ENCODE measurements at regions not wholly inside any gene's neighbourhood (a gene's known extent, or its start where the extent isn't known, plus 50 kb on each side); places are given as distances from the start of the nearest gene placed in this dataset.

DNA sequence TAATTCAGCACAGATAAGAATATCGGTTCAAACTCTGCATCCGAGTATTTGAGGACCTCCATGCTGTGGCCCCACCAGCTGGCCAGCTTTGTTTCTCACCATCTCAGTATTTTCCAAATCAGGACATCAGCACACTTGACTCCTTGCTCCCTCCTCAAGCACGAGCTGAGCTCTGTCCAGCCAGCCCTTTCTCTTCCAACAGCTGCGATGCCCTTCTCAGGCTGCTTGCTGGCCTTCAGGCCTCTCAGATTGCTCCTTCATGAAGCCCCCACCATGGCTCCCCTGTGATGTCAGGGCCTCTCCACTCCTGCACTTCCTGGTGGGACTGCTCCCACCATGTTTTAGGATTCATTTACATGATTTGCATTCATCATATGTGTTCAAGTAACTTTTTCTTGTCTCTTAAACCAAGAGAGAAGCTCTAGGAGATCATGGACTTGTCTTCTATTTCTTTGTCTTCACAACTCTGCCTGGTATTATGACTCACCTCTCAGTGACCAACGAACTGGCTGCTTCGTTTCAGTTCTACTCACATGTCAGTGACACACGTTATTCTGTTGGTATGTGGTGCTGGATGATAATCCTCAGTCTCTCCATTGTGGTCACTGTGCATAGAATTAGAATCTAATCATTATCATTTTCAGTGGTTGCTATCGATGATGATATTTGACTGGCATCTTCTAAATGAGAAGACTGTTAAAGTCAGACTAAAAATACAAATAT is 471.7 kb downstream of the EFNB2 start:
- DNase-seq (ENCODE audit: low read depth in 4 of 4, low spot score in 3 of 4) = no peak

DNA sequence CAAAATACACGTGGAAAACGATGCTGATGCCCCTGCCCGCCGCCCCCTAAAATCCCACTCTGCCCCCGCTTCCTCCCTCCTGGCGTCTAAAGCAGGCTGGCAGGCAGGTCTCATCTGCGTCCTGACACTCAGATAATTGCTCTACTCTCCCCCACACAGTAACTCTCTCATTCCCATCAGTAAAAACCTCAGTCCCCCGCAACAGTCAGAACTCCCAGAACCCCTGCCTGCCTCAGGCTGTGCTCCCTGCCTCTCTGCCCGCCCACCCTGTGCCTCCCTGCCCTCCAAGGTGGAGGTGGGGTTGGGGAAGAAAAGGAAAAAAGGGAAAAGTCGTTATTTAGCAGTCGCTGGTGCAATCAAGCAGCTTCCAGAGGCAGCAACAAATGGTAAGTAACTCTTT is 473.7 kb downstream of the EFNB2 start:
- no peak for DNase-seq (ENCODE audit: low read depth in 4 of 4, low spot score in 3 of 4)

DNA sequence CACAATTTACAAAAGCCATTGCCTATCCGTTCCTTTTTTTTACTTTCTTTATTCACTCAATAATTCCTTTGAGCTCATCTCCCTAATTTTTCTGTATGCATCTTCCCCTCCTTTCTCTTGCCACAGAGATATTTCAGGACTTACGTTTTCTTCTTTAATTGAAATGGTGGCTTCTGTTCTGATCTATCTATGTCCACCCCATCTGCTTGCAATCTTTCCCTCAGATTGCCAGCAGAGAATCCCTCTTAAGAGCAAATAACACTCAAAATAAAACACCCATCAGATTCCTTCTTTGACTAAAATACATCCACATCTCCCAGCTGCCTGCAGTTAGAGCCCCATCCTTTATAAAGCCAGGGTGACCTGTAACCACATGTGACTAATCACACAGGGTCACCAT is 478.6 kb downstream of the EFNB2 start:
- DNase-seq (ENCODE audit: low read depth in 4 of 4, low spot score in 3 of 4) = no peak

DNA sequence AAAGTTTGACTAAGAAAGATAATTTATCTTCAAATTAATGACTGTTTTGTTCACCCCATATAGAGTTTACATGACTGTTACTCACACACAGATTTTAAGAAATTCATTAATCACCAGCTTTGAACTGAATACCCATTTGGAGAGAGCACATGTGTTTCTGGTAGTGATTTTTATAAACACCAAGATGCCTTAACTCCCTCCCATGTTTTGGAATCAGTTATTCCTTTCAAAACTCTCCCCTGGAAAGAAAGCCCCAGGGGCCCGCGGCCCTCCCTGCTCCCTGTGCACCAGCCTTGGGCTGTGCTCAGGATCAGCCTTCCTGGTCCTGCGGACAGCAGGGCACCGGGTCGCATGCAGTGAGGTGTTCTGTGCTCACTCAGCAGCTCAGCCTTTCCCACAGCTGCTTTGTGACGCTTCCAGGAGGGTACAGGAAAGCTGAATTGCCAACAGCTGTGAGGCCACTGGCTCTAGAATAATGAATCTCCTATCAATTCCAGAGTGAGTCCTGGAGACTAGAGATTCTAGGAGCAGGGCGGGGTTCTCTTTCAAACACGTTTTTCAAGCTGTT is 483.2 kb downstream of the EFNB2 start:
- DNase-seq (ENCODE audit: low read depth in 4 of 4, low spot score in 3 of 4) = no peak

GRCh38 chr13:106049171-106049570 is 486.3 kb downstream of the EFNB2 start:
- DNase-seq (ENCODE audit: low read depth in 4 of 4, low spot score in 3 of 4) = no peak

DNA sequence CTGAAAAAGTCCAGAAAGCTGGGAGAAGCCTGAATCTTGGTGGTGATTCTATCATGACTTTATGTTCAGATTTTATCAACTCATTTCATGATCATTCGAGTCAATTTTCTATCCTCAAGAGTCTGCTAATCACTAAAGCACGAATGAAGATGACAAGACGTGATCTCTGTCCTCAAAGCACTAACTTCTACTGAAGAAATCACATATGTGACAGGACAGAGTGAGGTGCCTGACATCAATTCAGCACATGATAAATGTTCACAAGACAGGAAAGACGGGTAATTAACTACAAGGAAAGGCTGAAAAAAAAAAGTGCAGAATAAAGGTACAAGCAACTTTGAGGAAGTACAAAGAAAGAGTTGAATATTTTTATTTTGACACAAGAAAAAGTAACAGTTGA is 487.1 kb downstream of the EFNB2 start:
- DNase-seq (ENCODE audit: low read depth in 4 of 4, low spot score in 3 of 4) = no peak

DNA sequence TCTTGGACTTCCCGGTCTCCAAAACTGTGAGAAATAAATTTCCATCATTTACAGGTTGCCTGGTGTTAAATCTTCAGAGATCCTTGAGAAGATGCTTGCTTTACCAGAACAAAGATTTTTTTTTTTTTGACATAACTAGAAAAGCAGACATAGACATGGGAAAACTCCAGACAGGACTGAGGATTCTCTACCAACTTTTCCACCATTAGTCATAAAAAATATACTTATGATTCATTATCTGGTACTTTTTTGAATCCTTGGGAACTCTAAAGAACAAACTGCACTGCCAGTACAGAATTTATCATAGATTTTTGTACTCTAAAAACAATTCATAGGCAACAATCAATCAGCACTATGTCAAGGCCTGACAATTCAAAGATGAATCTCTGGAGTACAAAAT is 487.6 kb downstream of the EFNB2 start:
- DNase-seq (ENCODE audit: low read depth in 4 of 4, low spot score in 3 of 4) = no peak

DNA sequence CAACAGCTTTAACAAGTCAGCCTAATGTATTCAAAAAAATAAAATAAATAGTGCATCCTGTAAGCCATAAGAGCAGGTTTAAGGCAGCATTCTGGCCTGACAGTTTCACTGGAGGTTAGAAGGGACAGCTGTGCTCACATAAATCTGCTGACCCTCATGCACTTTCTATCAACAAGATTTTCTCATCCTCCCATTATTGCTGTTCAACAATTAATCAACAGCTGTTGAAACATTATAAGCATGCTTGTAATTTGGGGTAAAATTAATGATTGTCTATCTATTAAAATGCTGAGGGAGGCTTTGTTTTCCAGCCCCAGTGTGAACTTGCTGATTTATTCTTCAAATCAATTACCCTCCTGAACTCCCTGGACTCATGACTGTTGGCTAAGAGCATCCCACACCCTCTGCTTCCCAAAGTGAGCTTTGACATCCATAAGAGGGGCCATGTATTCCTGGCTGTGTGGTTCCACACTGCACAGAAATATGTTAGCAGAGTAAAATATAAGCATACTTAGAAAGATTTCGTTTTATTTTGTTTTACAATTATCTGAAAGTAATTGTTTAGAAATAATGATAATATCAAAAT is 492.4 kb downstream of the EFNB2 start:
- DNase-seq (ENCODE audit: low read depth in 4 of 4, low spot score in 3 of 4) = peak; percentile 44 to 74 (median 55)

DNA sequence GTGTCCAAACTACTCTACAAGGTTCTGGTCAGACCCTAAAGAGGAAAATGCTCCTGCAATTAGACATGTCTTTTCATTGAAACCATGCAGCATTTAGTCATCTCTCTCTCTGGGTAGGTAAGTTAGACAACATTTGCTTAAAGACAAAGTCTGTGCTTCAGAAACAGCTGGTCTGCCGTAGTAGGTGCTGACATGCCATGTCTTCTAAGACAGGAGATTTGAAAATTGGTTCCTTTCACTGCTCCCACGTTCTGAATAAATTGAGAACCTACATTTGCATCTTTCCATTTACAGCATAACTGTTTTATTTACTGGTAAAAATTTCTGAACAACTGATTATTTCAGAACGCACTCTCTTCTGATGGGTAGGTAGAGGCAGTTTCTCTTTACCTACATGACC is 494.0 kb downstream of the EFNB2 start:
- DNase-seq (ENCODE audit: low read depth in 4 of 4, low spot score in 3 of 4) = no peak

DNA sequence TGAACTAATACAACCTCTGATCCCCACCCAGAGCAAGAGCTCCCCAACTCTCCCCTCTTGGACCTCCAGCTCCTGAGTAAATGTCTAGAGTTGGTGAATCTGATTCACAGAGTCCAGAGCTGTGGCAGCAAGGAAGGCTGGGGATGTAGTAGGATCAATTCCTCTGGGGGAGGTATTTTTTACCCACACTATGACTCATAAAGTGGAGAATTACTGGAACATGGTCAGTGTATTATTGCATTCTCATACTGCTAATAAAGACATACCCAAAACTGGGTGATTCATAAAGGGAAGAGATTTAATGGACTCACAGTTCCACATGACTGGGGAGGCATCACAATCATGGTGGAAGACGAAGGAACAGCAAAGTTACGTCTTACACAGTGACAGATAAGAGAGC is 496.7 kb downstream of the EFNB2 start:
- DNase-seq (ENCODE audit: low read depth in 4 of 4, low spot score in 3 of 4) = no peak

DNA sequence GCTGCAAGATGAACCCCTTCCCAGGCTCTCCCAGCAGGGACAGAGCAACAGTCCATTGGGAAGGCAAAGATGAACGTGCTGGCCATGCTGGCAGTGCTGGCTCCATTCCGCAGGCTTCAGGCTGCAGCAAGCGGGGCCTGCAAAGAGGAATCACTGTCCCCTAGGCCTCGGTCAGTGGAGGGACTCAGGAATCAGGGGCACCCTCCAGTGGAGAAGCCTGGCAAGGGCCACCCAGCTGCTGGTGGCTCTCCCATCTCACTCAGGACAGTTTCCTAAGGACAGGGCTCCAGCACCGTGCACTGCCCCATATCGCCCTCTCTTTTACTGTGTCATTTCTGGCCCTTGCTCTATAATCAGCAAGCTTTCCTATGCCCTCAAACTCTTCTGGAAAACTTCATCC is 498.6 kb downstream of the EFNB2 start:
- DNase-seq (ENCODE audit: low read depth in 4 of 4, low spot score in 3 of 4) = no peak

- no peak for DNase-seq (ENCODE audit: low read depth in 4 of 4, low spot score in 3 of 4)
Measured at GRCh38 chr13:106034201-106034600, 501.3 kb downstream of the EFNB2 start.

DNA sequence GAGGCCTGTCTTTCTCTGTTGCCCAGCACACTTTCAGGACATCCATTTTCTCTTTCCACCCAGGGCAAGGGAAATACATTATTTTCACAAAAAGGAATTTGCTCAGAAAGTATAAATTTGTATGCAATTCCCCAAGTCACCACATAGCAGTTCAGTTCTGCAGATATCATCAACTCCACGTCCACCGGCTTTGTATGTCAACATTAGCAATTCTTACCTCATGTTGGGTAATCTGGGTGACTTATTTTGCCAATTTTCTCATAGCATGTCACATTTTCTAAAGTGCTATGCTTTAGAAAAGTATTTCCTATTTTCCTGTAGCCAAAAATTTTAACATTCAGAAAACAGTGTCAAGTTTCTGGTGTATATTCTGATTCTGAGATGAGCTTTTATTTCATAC is 501.8 kb downstream of the EFNB2 start:
- DNase-seq (ENCODE audit: low read depth in 4 of 4, low spot score in 3 of 4) = no peak

GRCh38 chr13:106032441-106032840 is 503.0 kb downstream of the EFNB2 start:
- DNase-seq (ENCODE audit: low read depth in 4 of 4, low spot score in 3 of 4) = no peak

GRCh38 chr13:106029676-106030290 is 505.7 kb downstream of the EFNB2 start:
- DNase-seq (ENCODE audit: low read depth in 4 of 4, low spot score in 3 of 4) = no peak

DNA sequence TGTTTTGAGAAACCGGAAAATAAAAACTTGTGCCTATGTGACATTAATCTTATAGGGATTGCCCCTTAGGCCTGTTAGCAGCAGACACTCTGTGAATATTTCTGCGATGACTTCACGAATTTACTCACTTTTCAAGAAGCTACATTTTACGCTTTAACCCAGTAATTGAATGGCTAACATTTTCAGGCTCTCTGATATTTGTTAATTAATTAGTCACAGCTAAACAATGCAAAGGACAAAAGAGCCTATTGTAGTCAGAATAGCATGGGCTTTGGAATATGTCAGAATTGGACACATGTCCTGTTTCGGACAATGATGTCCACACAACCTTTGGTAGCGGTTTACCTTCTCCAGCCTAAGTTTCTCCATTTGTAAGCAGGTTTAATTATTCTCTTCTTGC is 506.6 kb downstream of the EFNB2 start:
- no peak for DNase-seq (ENCODE audit: low read depth in 4 of 4, low spot score in 3 of 4)

DNA sequence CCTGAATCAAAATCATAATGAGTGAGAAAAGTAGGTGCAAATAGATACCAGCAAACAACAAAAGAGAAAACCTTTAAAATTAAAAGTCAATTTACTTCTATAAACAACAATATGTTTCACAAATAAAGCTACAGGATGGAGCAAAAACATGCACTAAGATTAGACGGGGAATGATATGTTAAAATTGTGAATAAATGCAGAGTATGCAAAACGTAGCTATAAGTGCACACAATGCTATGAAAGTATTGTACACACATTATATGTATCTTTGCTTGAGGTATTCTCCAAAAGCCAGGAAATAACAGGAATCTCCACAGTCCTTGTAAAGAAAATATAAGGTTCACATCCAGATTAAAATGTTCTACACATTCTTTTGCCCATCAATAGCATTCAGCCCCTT is 523.9 kb downstream of the EFNB2 start:
- no peak for DNase-seq (ENCODE audit: low read depth in 4 of 4, low spot score in 3 of 4)

DNA sequence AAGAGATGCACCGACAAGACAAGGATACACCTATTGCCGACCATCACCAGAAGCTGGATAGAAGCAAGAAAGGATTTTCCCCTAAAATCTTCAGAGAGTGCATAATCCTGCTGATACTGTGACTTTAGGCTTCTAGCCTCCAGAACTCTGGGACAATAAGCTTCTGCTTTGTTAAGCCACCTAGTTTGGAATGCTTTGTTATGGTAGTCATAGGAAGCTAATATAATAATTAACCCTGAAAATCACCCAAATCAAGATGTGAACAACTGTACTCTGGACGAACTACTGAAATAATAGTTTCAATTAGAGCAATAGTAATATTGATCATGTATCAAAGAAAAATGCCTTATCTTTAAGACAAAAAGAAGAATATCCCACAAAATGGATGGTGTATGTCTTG is 524.6 kb downstream of the EFNB2 start:
- DNase-seq (ENCODE audit: low read depth in 4 of 4, low spot score in 3 of 4) = no peak

DNA sequence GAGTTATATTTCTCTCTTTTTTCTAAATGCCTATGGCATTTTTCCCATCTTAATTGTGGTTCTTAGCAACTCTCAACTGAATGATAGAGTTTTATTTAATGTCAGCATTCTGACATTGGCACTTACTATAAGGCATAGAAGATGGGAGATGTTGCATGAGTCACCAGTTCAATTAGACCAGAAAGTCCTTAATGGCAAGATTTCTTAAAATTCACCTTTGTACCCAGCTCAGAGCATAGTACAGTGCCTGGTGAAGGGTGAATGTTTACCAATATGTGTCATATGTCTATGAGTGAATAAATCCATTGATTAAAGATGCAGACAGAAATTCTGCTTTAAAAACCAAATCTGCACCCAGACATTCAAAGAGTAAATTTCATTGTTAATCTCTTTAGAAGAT is 526.9 kb downstream of the EFNB2 start:
- DNase-seq (ENCODE audit: low read depth in 4 of 4, low spot score in 3 of 4) = no peak

- DNase-seq (ENCODE audit: low read depth in 4 of 4, low spot score in 3 of 4) = no peak
Measured at GRCh38 chr13:106007156-106007555, 528.3 kb downstream of the EFNB2 start.

DNA sequence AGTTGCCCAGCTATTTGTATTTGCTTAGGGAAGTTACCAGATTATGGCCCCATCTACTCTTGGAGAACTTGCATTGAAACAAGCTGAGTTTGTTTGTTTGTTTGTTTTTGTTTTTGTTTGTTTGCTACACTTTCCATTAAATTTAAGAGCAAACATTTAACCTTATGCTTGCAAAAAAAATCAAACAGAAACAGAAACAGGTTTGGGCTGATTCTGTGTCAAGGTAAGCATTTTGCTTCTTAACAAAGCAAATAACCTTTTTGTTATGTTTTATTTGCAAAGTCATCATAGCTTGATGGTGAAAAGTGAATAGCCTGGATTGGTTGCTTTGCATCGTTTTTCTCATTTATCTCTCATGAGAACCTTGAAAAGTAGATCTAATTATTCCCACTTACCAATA is 531.8 kb downstream of the EFNB2 start:
- no peak for DNase-seq (ENCODE audit: low read depth in 4 of 4, low spot score in 3 of 4)

- DNase-seq (ENCODE audit: low read depth in 4 of 4, low spot score in 3 of 4) = no peak
Measured at GRCh38 chr13:106001443-106001842, 534.0 kb downstream of the EFNB2 start.
